Cardiac septum (tissue), 1 donor: ENCODE measurements at regions not wholly inside any gene's neighbourhood (a gene's known extent, or its start where the extent isn't known, plus 50 kb on each side); places are given as distances from the start of the nearest gene placed in this dataset.
"Not testable (repeated sequence)": the region's sequence is repeated elsewhere in the genome, so short reads cannot be mapped to it uniquely, and the experiment has no call there.

Source experiments
- DNase-seq: peaks from one replicate; pipeline ENCODE4 v3.0.0-alpha.2; 2020; ENCODE audit warnings: low spot score
- intact Hi-C: fragments of 100-400 bp; cut with DNase I; formaldehyde crosslinking; loops from one replicate; pipeline ENCODE4 v1.14.0; 2022
- donor health status: DM: no; HTN: no; CAD: no.

GRCh38 chr2:198660501-198660900 is 797.2 kb downstream of the SATB2 start:
- no peak for DNase-seq
- intact Hi-C loops = no loop called here

GRCh38 chr2:198659096-198659870 is 798.5 kb downstream of the SATB2 start:
- DNase-seq = no peak
- intact Hi-C loops = loop anchor here (10.0 kb wide), 1 partner anchor 826 kb away; no protein-coding TSS in a partner anchor

GRCh38 chr2:198657512-198658121 is 800.1 kb downstream of the SATB2 start:
- intact Hi-C loops = loop anchor here (10.0 kb wide), 1 partner anchor 827 kb away; no protein-coding TSS in a partner anchor

GRCh38 chr2:198656869-198657268 is 800.9 kb downstream of the SATB2 start:
- intact Hi-C loops = loop anchor here (10.0 kb wide), 1 partner anchor 828 kb away; no protein-coding TSS in a partner anchor
- DNase-seq = no peak

More at GRCh38 chr2:198657512-198658121, 800.1 kb downstream of the SATB2 start:
- no peak for DNase-seq

GRCh38 chr2:198654646-198655045 is 803.1 kb downstream of the SATB2 start:
- DNase-seq = no peak
- intact Hi-C loops = loop anchor here (10.0 kb wide), 1 partner anchor 830 kb away; no protein-coding TSS in a partner anchor

GRCh38 chr2:198653311-198653710 is 804.4 kb downstream of the SATB2 start:
- no peak for DNase-seq
- intact Hi-C loops = loop anchor here (10.0 kb wide), 1 partner anchor 831 kb away; no protein-coding TSS in a partner anchor

GRCh38 chr2:198652461-198652860 is 805.3 kb downstream of the SATB2 start:
- intact Hi-C loops = loop anchor here (10.0 kb wide), 1 partner anchor 832 kb away; no protein-coding TSS in a partner anchor
- DNase-seq = no peak

DNA sequence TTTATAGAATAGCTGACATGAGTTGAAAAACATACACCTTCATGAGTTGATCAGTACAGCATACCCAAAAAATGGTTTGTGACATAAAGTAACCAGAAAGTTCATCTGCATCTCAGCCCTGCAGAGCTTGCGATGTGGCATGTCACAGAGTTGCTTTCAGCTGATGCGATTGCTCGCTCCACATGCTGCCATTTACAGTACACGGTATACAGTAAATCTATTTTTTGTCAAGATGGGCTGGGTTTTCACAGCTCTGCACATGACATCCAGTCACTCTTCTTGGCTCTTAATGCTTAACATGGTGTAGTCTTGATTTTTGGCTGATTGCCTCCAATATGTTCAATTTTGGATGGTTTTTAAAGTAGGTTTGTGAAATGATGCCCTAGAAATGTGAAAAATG is 811.9 kb downstream of the SATB2 start:
- DNase-seq = no peak
- intact Hi-C loops = no loop called here

- intact Hi-C loops = no loop called here
- no peak for DNase-seq
These were observed 816.6 kb downstream of the SATB2 start for GRCh38 chr2:198641161-198641560.

DNA sequence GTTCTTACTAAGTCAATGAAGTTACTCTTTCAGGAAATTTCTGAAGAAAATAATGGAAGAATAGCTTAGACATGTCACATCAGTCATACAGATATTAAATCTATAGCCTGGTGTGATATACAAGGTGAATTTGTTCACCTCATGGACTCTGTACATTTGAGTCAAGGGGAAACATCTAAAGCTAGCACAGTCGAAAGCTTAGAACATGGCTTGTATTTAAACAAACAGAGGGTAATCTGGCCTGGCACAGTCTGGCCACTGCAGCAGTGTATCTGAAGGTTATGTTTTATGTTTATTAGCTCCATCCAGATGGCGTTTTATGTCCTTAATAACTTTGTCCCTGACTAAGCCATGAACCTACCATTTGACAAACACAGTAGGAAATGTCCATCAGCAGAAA is 817.3 kb downstream of the SATB2 start:
- intact Hi-C loops = no loop called here
- DNase-seq = no peak

DNA sequence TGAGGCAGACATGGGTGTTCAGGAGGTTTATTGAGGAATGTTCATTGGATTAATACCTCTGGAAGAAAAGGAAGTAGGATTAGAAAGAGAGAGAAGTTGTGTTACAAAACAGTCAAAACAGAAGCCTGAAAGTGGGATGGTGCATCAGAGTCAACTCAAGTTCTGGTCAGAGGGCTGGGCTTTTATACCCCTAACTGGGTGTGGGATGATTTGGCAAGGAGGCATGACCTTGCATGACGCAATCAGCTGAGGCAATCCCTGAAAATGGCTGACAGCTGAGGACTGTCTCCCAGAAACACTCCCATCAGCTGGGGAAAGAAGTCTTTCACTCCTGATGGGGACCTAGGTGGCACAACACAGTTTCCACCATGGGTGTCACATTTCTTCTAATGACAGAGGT is 818.2 kb downstream of the SATB2 start:
- intact Hi-C loops = no loop called here
- no peak for DNase-seq

GRCh38 chr2:198638577-198638976 is 819.2 kb downstream of the SATB2 start:
- intact Hi-C loops = no loop called here
- DNase-seq = no peak

DNA sequence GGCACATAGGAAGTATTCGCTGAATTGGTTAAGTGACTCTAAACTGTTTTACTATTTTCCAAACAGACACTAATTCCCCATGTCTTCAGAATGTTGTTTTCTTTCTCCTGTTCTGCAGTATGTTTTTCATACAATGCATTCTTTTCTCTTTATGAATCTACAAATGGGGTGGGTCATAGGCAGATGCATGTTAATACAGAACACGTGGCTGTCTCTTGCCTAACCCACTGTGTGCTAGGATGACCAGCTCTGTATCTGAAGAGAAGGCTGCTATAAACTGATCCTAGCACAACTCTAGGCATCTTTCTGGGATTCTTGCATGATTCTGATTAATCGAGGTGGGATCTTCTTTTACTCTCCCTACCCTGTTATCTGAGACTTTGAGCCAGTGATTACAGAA is 826.0 kb downstream of the PLCL1 start:
- no peak for DNase-seq
- intact Hi-C loops = no loop called here

GRCh38 chr2:198628596-198628995 is 824.2 kb downstream of the PLCL1 start:
- DNase-seq = no peak
- intact Hi-C loops = no loop called here

DNA sequence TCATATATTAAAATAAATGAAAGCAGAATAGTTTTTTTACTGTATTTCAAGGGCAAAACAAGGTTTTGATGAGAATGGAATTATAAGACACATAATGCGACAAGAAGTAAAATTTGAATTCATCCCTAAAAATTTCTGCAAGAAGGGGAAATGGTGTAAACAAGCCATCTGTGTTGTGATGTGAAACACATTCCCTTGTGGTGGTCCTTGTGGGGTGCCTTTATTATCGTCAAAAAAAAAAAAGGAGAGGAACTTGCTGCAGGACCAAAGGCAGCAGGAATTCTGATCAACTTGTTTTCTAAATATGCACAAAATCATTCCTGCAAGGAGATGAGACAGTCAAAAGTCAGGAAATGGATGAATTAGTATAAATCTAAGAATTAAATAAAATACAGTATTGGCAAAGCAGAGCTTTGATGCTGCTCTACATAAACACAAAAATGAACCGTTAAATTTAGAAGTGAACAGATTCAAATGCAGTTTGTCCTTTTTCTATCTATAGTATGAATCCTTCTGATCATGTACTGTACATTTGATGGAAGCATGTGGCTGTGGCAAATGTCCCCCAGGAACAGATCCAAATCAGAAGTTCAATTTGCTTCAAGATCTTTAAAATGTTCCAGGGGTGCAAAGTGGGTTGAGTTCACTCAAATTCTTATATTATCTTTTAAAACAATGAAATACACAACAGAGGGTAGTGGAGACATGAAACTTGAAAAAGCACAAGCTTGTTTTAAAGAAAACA is 818.8 kb downstream of the PLCL1 start:
- intact Hi-C loops = no loop called here
- DNase-seq = no peak

DNA sequence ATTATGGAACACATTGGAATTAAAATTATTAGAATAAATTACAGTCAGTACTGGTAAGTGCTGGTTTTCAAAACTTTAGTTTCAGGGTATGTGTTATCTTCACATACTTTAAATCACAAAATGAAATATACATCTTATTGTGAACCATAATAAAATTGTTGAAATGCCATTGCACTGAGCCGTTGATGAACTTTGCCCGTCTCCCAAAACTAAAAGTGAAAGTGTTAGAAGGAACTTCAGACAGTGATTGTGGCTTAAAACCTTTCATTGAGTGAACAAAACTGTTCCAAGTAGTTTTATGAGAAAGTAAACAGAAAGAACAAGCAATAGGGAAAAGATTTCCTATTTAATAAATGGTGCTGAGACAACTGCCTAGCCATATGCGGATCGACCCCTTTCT is 811.6 kb downstream of the PLCL1 start:
- intact Hi-C loops = no loop called here
- DNase-seq = no peak

- DNase-seq = no peak
- intact Hi-C loops = no loop called here
These were observed 806.8 kb downstream of the PLCL1 start for GRCh38 chr2:198611201-198611600.

DNA sequence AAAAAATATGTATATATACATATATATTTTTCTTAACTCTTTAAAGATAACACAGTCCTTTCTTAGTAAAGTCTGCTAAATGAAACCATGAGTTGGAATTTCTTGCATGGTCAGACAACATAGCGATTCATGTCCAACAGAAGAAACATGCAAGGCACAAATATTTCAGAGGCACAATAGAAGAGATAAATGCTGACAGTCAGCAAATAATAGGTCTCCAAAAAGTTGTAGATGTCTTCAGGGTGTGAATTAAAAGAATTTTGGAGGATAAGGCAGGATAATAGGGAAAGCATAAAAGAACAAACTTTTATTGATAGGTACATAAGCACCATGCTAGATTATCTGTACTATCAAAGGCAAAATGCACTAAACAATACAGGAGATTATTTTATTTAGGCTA is 800.2 kb downstream of the PLCL1 start:
- DNase-seq = no peak
- intact Hi-C loops = no loop called here

- DNase-seq, intact Hi-C loops: not testable (repeated sequence)
These were observed 798.6 kb downstream of the PLCL1 start for GRCh38 chr2:198602986-198603385.

GRCh38 chr2:198597648-198598047 is 793.3 kb downstream of the PLCL1 start:
- no peak for DNase-seq
- intact Hi-C loops = no loop called here
